Smooth muscle cell (in vitro differentiated cells): ENCODE measurements at regions not wholly inside any gene's neighbourhood (a gene's known extent, or its start where the extent isn't known, plus 50 kb on each side); places are given as distances from the start of the nearest gene placed in this dataset.

Experiments used
- DNase-seq: peaks from one replicate; lab custom pipeline; 2025; ENCODE audit not compliant: unreplicated experiment; lab: John Stamatoyannopoulos, UW
- H2AFZ ChIP-seq: fragments of 200-600 bp; sonication (generic); 2 replicates; pipeline ENCODE4 v1.6.0; 2016; ENCODE audit warnings: antibody characterized with exemption, low read depth, mild to moderate bottlenecking
- H3F3A ChIP-seq: fragments of 200-600 bp; sonication (generic); 2 replicates; pipeline ENCODE4 v1.6.0; 2017; ENCODE audit warnings: antibody characterized with exemption, low read depth
- H3K27ac ChIP-seq: fragments of 200-600 bp; sonication (generic); 2 replicates; pipeline ENCODE4 v1.5.1; 2016; ENCODE audit warnings: low read depth, mild to moderate bottlenecking
- H3K27me3 ChIP-seq: fragments of 200-600 bp; sonication (generic); 2 replicates; pipeline ENCODE4 v1.6.1; 2016; ENCODE audit warnings: low read depth, mild to moderate bottlenecking
- H3K36me3 ChIP-seq: fragments of 200-600 bp; sonication (generic); 2 replicates; pipeline ENCODE4 v1.5.1; 2016; ENCODE audit warnings: low read depth
- H3K4me1 ChIP-seq: fragments of 200-600 bp; sonication (generic); 2 replicates; pipeline ENCODE4 v1.5.1; 2016; ENCODE audit warnings: low read depth
- H3K4me2 ChIP-seq: fragments of 200-600 bp; sonication (generic); 2 replicates; pipeline ENCODE4 v1.6.0; 2016; ENCODE audit warnings: mild to moderate bottlenecking
- H3K4me3 ChIP-seq: fragments of 200-600 bp; sonication (generic); 2 replicates; pipeline ENCODE4 v1.5.1; 2016; ENCODE audit warnings: mild to moderate bottlenecking
- H3K79me2 ChIP-seq: fragments of 200-600 bp; sonication (generic); 2 replicates; pipeline ENCODE4 v1.6.0; 2016; ENCODE audit warnings: low read depth, mild to moderate bottlenecking
- H3K9ac ChIP-seq: fragments of 200-600 bp; sonication (generic); 2 replicates; pipeline ENCODE4 v1.6.0; 2016; ENCODE audit warnings: low read depth
- H3K9me3 ChIP-seq: fragments of 200-600 bp; sonication (generic); replicated peaks from 2 replicates; pipeline ENCODE4 v1.5.1; 2016; ENCODE audit warnings: low read depth
- H4K20me1 ChIP-seq: fragments of 200-600 bp; sonication (generic); 2 replicates; pipeline ENCODE4 v1.6.0; 2016; ENCODE audit warnings: low read depth
- WGBS: methylation state at CpG from one replicate; pipeline ENCODE4 v1.1.7; 2016; ENCODE audit warnings: low lambda C conversion rate; 5-methylcytosine and 5-hydroxymethylcytosine counted together
- TF ChIP-seq, protein P1 (sequence below): fragments of 200-600 bp; sonication (generic); IDR thresholded peaks from 2 replicates; pipeline ENCODE4 v1.5.1; 2017; ENCODE audit warnings: borderline replicate concordance, mild to moderate bottlenecking, antibody characterized with exemption; ENCODE audit not compliant: insufficient read depth, poor library complexity, severe bottlenecking

DNA sequence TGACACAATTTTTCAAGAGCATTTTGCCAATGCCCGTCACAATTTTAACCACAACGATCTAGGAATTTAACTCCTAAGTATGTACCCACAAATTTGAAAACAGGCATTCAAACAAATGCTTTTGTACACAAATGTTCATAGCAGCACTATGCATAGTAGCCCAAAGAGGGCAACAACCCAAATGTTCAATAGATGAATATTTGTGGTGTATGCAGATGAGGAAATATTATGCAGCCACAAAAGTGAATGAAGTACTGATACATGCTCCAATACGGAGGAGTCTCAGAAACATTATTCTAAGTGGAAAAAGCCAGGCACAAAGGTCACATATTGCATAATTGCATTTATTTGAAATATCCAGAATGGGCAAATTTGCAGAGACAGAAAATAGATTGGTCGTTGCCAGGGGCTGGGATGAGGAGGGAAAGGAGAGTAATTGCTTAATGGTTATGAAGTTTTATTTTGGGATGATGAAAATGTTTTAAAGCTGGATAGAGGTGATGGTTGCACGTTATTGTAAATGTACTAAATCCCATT lies 117.2 kb downstream of the PXDC1 start:
- no peak overlapping the region for H2AFZ ChIP-seq
- no peak overlapping the region for H3K9ac ChIP-seq
- H3K36me3 ChIP-seq, result no peaks in the 10 kb centered on the region
- no peaks in the 10 kb centered on the region for H3K4me1 ChIP-seq
- no peak for DNase-seq
- no peaks in the 10 kb centered on the region for H3K27me3 ChIP-seq
- H3K27ac ChIP-seq, result no peak overlapping the region
- WGBS, result 96% methylated on average over 5 of the region's 5 CpGs
- H3K4me2 ChIP-seq, result no peak overlapping the region
- H3K79me2 ChIP-seq, result no peaks in the 10 kb centered on the region
- TF ChIP-seq, protein P1, sequence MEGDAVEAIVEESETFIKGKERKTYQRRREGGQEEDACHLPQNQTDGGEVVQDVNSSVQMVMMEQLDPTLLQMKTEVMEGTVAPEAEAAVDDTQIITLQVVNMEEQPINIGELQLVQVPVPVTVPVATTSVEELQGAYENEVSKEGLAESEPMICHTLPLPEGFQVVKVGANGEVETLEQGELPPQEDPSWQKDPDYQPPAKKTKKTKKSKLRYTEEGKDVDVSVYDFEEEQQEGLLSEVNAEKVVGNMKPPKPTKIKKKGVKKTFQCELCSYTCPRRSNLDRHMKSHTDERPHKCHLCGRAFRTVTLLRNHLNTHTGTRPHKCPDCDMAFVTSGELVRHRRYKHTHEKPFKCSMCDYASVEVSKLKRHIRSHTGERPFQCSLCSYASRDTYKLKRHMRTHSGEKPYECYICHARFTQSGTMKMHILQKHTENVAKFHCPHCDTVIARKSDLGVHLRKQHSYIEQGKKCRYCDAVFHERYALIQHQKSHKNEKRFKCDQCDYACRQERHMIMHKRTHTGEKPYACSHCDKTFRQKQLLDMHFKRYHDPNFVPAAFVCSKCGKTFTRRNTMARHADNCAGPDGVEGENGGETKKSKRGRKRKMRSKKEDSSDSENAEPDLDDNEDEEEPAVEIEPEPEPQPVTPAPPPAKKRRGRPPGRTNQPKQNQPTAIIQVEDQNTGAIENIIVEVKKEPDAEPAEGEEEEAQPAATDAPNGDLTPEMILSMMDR, result no peak
- no peaks in the 10 kb centered on the region for H3F3A ChIP-seq
- no peaks in the 10 kb centered on the region for H4K20me1 ChIP-seq
- H3K9me3 ChIP-seq, result no peaks in the 10 kb centered on the region
- H3K4me3 ChIP-seq, result no peak overlapping the region

DNA sequence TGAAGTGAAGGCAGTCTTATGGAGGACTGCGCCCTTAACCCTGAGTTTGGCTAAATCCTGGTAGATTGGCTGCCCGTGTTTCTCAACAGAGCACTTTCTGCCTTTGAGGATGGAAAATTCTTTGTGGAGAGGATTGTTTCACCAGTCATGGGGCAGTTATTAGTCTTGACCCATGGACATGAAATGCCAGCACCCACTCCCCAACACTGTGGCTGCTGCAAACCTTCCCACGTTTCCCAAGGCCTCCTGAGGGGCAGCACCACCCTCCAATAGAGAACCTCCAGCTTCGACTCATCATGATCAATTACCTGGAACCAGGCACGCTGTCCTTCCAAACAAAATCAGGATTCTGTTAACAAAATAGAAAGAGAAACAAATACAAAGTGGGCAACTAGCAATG lies 117.8 kb downstream of the PXDC1 start:
- Histone ChIP-seq H4K20me1 (no peaks in the 10 kb centered on the region), H3K9ac (no peak overlapping the region), H2AFZ (no peak overlapping the region), H3K4me3 (no peak overlapping the region), H3K4me1 (no peaks in the 10 kb centered on the region), H3K79me2 (no peaks in the 10 kb centered on the region), H3K9me3 (no peaks in the 10 kb centered on the region), H3K4me2 (no peak overlapping the region), H3F3A (no peaks in the 10 kb centered on the region), H3K27me3 (no peaks in the 10 kb centered on the region), H3K27ac (no peak overlapping the region), H3K36me3 (no peaks in the 10 kb centered on the region)
- 88% methylated on average over 5 of the region's 5 CpGs for WGBS
- DNase-seq, result no peak
- TF ChIP-seq, protein P1, result no peak

DNA sequence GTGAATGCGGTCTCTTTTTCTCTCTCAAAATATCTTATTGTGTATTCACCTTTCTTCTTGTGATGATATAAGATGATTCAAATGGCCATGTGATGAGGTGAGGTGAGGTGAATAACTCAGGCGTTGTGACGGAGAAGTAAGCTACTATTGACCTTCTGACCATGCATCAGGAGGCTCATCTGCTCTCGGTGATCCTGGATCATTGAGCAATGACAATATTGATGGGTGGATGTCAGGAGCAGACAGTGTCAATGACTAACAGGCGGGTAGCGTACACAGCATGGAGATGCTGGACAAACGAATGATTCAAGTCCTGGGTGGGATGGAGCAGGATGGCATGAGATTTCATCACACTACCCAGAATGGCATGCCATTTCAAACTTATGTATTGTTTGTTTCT lies 119.6 kb downstream of the PXDC1 start:
- Histone ChIP-seq H3K27me3 (no peaks in the 10 kb centered on the region), H2AFZ (no peak overlapping the region), H3K27ac (no peak overlapping the region), H3K9me3 (no peaks in the 10 kb centered on the region), H3K4me2 (no peak overlapping the region), H3F3A (no peaks in the 10 kb centered on the region), H4K20me1 (no peaks in the 10 kb centered on the region), H3K4me1 (no peaks in the 10 kb centered on the region), H3K79me2 (no peaks in the 10 kb centered on the region), H3K36me3 (no peaks in the 10 kb centered on the region), H3K9ac (no peak overlapping the region), H3K4me3 (no peak overlapping the region)
- DNase-seq, result no peak
- TF ChIP-seq, protein P1, result no peak
- WGBS, result 95% methylated on average over 7 of the region's 7 CpGs

DNA sequence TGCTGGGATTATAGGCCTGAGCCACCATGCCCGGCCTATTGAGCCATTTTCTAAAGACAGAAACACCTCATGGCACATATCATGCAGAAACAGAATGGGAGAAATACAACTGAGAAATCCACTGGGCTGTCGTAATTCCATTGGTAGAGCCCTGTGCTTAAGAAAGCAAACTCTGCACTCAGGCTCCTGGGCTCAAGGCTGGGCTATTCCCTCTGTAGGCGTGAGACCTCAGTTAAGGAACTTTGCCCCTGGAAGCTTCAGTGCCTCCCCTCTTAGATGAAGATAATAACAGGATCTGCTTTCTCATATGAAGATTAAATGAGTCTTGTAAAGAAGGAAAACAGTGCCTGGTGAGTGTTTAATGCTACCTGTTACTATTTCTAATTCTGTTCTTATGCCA lies 120.3 kb downstream of the PXDC1 start:
- DNase-seq, result no peak
- Histone ChIP-seq H3F3A (no peaks in the 10 kb centered on the region), H3K36me3 (no peaks in the 10 kb centered on the region), H4K20me1 (no peaks in the 10 kb centered on the region), H3K27me3 (no peaks in the 10 kb centered on the region), H3K79me2 (no peaks in the 10 kb centered on the region), H3K4me2 (no peak overlapping the region), H3K4me1 (peaks cover 3% of the 10 kb centered on the region), H3K9ac (no peak overlapping the region), H3K27ac (no peak overlapping the region), H3K9me3 (no peaks in the 10 kb centered on the region), H2AFZ (no peak overlapping the region), H3K4me3 (no peak overlapping the region)
- TF ChIP-seq, protein P1, result no peak
- WGBS, result 96% methylated on average over 3 of the region's 3 CpGs
